HepG2 (cell line): ENCODE measurements at regions not wholly inside any gene's neighbourhood (a gene's known extent, or its start where the extent isn't known, plus 50 kb on each side); places are given as distances from the start of the nearest gene placed in this dataset.
"Not testable (repeated sequence)": the region's sequence is repeated elsewhere in the genome, so short reads cannot be mapped to it uniquely, and the experiment has no call there.

Experiments used
- ATAC-seq: fragments of 200-7000 bp; cut with Tn5 transposase; 3 replicates; pipeline ENCODE4 v1.9.1; 2020; ENCODE audit warnings: mild to moderate bottlenecking, moderate library complexity
- BruUV-seq: library from RNA; stranded (reverse); fragments of 400-500 nt; replicated peaks from 2 replicates; lab custom pipeline; 2021; lab: Mats Ljungman, UMichigan
- CTCF ChIA-PET: fragments of 300-600 bp; formaldehyde crosslinking; extraction: SDS; loops from one replicate; lab custom pipeline; 2021; ENCODE audit warnings: low total read pairs, inconsistent platforms, low intra/inter-chr PET ratio; lab: Yijun Ruan, JAX
- POLR2A ChIA-PET: fragments of 350-600 bp; sonication (Branson Sonifier 250); formaldehyde crosslinking; loops from one replicate; lab custom pipeline; 2020; ENCODE audit warnings: antibody characterized with exemption, inconsistent platforms; lab: Yijun Ruan, JAX
- DNase-seq: peaks from one replicate; pipeline ENCODE4 v3.0.0-alpha.2; 2015; ENCODE audit warnings: low spot score
- FAIRE-seq: peaks from 3 replicates; lab custom pipeline; 2011; peaks lifted over from hg19 to GRCh38; lab: Jason Lieb, UNC
- H2AFZ ChIP-seq: one replicate; pipeline ENCODE4 v1.6.1; 2011; ENCODE audit warnings: low read length, inconsistent platforms
- H3K27ac ChIP-seq: fragments of 300-600 bp; 3 replicates; pipeline ENCODE4 v1.8.0; 2011; ENCODE audit warnings: mixed run types, mild to moderate bottlenecking, mixed read lengths, low read length, inconsistent platforms; ENCODE audit not compliant: insufficient read depth; ENCODE audit errors: extremely low read length
- H3K27me3 ChIP-seq, 2 experiments: fragments of 200-600 bp in 1 of 2; 2 replicates in 1 of 2; 3 replicates in 1 of 2; pipeline versions ENCODE4 v1.6.0 to v1.8.0; 2011; ENCODE audit warnings: low read length in 2 of 2, mild to moderate bottlenecking in 2 of 2, moderate library complexity in 2 of 2, inconsistent platforms in 1 of 2; ENCODE audit not compliant: insufficient read depth in 2 of 2, control insufficient read depth in 1 of 2
- H3K36me3 ChIP-seq, 2 experiments: fragments of 200-600 bp in 1 of 2; replicated peaks in 1 of 2; 2 replicates in 1 of 2; 3 replicates in 1 of 2; pipeline versions ENCODE4 v1.5.1 to v1.8.0; 2011; ENCODE audit warnings: low read length in 2 of 2, inconsistent platforms in 1 of 2; ENCODE audit not compliant: insufficient read depth in 2 of 2, control insufficient read depth in 1 of 2
- H3K4me1 ChIP-seq: 2 replicates; pipeline ENCODE4 v1.5.1; 2012; ENCODE audit warnings: low read length, inconsistent platforms; ENCODE audit not compliant: insufficient read depth
- H3K4me2 ChIP-seq: 2 replicates; pipeline ENCODE4 v1.6.0; 2011; ENCODE audit warnings: low read depth, low read length, inconsistent platforms
- H3K4me3 ChIP-seq, 3 experiments: fragments of 200-600 bp in 1 of 3; sonication (generic), shearing (Covaris generic) in 1 of 3; replicated peaks in 1 of 3; 2 replicates each; pipeline ENCODE4 v1.5.1; 2011 to 2016; ENCODE audit warnings: low read length in 3 of 3, inconsistent platforms in 2 of 3, low read depth in 2 of 3, mild to moderate bottlenecking in 2 of 3, control low read depth in 1 of 3, mixed read lengths in 1 of 3; ENCODE audit not compliant: insufficient read depth in 1 of 3
- H3K79me2 ChIP-seq: one replicate; pipeline ENCODE4 v1.6.1; 2011; ENCODE audit warnings: low read length, inconsistent platforms; ENCODE audit not compliant: insufficient read depth
- H3K9ac ChIP-seq: 2 replicates; pipeline ENCODE4 v1.6.0; 2011; ENCODE audit warnings: mild to moderate bottlenecking, low read depth, low read length, inconsistent platforms; ENCODE audit not compliant: insufficient read depth
- H3K9me3 ChIP-seq: 2 replicates; pipeline ENCODE4 v1.5.1; 2012; ENCODE audit warnings: mild to moderate bottlenecking, low read length
- H4K20me1 ChIP-seq: 2 replicates; pipeline ENCODE4 v1.6.0; 2011; ENCODE audit warnings: inconsistent platforms, mild to moderate bottlenecking, low read length, moderate library complexity; ENCODE audit not compliant: insufficient read depth
- AKNA ChIP-seq: sonication (generic); formaldehyde crosslinking; IDR thresholded peaks from 2 replicates; pipeline ENCODE4 v1.4.0; 2020; ENCODE audit warnings: missing genetic modification reagents, borderline replicate concordance
- GATA4 ChIP-seq: sonication (generic); IDR thresholded peaks from 2 replicates; pipeline ENCODE4 v1.6.1; 2016; ENCODE audit warnings: antibody characterized with exemption, low read depth, borderline replicate concordance
- HDAC1 ChIP-seq: sonication (generic); formaldehyde crosslinking; IDR thresholded peaks from 2 replicates; pipeline ENCODE4 v1.5.1; 2020; ENCODE audit warnings: mild to moderate bottlenecking, missing genetic modification reagents
- HMGXB4 ChIP-seq, 2 experiments: sonication (generic) in 1 of 2; formaldehyde crosslinking in 1 of 2; IDR thresholded peaks; 2 replicates each; pipeline versions ENCODE4 v1.4.0 to v1.6.1; 2018 to 2020; ENCODE audit warnings: missing genetic modification reagents in 2 of 2, borderline replicate concordance in 1 of 2, low read depth in 1 of 2, mild to moderate bottlenecking in 1 of 2, missing biosample characterization in 1 of 2
- JUN ChIP-seq: sonication (generic); formaldehyde crosslinking; IDR thresholded peaks from 2 replicates; pipeline ENCODE4 v1.4.0; 2020; ENCODE audit warnings: mild to moderate bottlenecking, missing genetic modification reagents
- SNAPC2 ChIP-seq: sonication (generic); formaldehyde crosslinking; IDR thresholded peaks from 2 replicates; pipeline ENCODE4 v1.8.1; 2022; ENCODE audit warnings: mild to moderate bottlenecking, missing genetic modification reagents
- ZFP36L2 ChIP-seq: sonication (generic); formaldehyde crosslinking; IDR thresholded peaks from 2 replicates; pipeline ENCODE4 v1.4.0; 2020; ENCODE audit warnings: missing genetic modification reagents
- WGBS: methylation state at CpG from one replicate; pipeline ENCODE4 v1.1.6; 2017; ENCODE audit warnings: low lambda C conversion rate; 5-methylcytosine and 5-hydroxymethylcytosine counted together
- in situ Hi-C: cut with HindIII; loops from 2 replicates; pipeline ENCODE4 v1.10.0; 2017; ENCODE audit warnings: low pct_unique_long_range_greater_than_20kb; ENCODE audit not compliant: extremely low pct_ligation_motif_present
- intact Hi-C: fragments of 100-400 bp; cut with micrococcal nuclease; formaldehyde crosslinking; loops from one replicate; pipeline ENCODE4 v1.10.0; 2022; ENCODE audit not compliant: unreplicated experiment

- no peak for TF ChIP-seq HMGXB4 (CRISPR knock-in tag; IDR thresholded peaks at IDR 0.05; ENCODE audit: borderline replicate concordance in 1 of 2, low read depth in 1 of 2)
- no peak for TF ChIP-seq AKNA
- TF ChIP-seq ZFP36L2 = no peak
- TF ChIP-seq GATA4 = no peak
- TF ChIP-seq JUN = no peak
- TF ChIP-seq HDAC1 (CRISPR knock-in tag) = no peak
- no peak for TF ChIP-seq SNAPC2
Observed at GRCh38 chr6:170087941-170088581, 202.8 kb downstream of the DLL1 start (continued).

GRCh38 chr6:170087421-170087780 lies 203.5 kb downstream of the DLL1 start:
- 83% methylated on average over 23 of the region's 25 CpGs for WGBS
- FAIRE-seq, H3K79me2 ChIP-seq, BruUV-seq, H3K36me3 ChIP-seq, H3K4me3 ChIP-seq, POLR2A ChIA-PET, H3K4me2 ChIP-seq, DNase-seq, H2AFZ ChIP-seq, ATAC-seq, H3K9ac ChIP-seq, H3K27ac ChIP-seq, H3K4me1 ChIP-seq, H3K9me3 ChIP-seq, intact Hi-C loops, CTCF ChIA-PET, H4K20me1 ChIP-seq, in situ Hi-C loops: not testable (repeated sequence)
- H3K27me3 ChIP-seq = peaks cover 14 to 73% of the 10 kb centered on the region in 2 experiments
